GM12874 (cell line): ENCODE measurements at regions not wholly inside any gene's neighbourhood (a gene's known extent, or its start where the extent isn't known, plus 50 kb on each side); places are given as distances from the start of the nearest gene placed in this dataset.

Experiments
- TF ChIP-seq, protein P1 (sequence below): IDR thresholded peaks from 2 replicates; pipeline ENCODE4 v1.5.1; 2011; ENCODE audit warnings: low read depth, mild to moderate bottlenecking, control low read depth, low read length, moderate library complexity; ENCODE audit not compliant: insufficient read depth

GRCh38 chr5:153159616-153160015 lies 330.9 kb upstream of the GRIA1 start:
- TF ChIP-seq, protein P1, sequence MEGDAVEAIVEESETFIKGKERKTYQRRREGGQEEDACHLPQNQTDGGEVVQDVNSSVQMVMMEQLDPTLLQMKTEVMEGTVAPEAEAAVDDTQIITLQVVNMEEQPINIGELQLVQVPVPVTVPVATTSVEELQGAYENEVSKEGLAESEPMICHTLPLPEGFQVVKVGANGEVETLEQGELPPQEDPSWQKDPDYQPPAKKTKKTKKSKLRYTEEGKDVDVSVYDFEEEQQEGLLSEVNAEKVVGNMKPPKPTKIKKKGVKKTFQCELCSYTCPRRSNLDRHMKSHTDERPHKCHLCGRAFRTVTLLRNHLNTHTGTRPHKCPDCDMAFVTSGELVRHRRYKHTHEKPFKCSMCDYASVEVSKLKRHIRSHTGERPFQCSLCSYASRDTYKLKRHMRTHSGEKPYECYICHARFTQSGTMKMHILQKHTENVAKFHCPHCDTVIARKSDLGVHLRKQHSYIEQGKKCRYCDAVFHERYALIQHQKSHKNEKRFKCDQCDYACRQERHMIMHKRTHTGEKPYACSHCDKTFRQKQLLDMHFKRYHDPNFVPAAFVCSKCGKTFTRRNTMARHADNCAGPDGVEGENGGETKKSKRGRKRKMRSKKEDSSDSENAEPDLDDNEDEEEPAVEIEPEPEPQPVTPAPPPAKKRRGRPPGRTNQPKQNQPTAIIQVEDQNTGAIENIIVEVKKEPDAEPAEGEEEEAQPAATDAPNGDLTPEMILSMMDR, result no peak

DNA sequence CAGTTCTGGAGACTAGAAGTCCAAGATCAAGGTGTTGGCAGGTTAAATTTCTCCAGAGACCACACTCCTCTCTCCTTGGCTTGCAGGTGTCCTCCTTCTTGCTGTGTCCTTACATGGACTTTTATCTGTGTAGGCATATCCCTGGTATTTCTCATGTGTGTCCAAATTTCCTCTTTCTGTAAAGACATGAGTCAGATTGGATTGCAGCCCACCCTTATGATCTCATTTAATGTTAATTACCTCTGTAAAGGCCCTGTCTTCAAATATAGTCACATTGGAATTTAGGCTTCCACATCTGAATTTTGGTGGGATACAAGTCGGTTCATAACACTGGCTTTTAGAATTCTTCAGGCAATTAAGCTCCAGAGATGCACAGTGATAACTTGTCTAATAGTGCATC lies 322.2 kb upstream of the GRIA1 start:
- TF ChIP-seq, protein P1, result no peak

GRCh38 chr5:153187503-153187902 lies 303.0 kb upstream of the GRIA1 start:
- TF ChIP-seq, protein P1, result no peak

DNA sequence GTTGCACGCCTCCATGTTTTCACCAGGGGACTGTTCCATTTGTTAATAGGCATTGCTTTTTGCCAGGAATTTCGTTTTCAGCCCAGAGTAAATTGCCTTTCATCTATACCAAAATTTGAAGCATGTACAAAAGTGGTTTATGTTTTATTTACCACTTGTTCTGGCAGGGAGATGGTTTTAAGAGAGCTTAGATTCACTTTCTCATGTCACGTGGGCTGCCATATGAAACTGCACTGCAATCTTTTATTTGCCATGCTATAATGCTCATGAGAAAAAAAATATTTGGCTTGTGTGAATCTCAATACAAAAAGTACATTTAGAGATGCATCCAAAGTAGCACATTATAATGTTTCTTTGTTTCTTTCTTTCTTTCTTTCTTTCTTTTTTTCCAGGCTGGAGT lies 284.1 kb upstream of the GRIA1 start:
- TF ChIP-seq, protein P1, result no peak

DNA sequence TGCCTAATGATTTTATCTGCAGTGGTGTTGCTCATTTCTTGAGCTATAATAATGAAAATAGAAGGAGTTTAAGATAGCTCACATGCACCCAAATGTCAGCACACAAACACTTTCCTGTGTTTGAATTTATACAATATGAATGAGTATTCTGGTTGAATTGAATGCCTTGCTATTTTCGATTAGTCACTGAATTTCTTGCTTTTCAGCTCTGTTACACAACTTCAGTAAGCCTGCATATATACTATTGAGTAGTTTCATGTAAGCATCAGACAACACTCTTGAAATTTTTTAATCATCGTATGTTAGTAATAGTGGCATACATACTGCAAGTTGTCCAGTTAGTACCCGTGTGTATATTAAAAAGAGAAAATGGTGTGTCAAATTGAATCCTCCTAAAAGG lies 281.5 kb upstream of the GRIA1 start:
- TF ChIP-seq, protein P1, result no peak

DNA sequence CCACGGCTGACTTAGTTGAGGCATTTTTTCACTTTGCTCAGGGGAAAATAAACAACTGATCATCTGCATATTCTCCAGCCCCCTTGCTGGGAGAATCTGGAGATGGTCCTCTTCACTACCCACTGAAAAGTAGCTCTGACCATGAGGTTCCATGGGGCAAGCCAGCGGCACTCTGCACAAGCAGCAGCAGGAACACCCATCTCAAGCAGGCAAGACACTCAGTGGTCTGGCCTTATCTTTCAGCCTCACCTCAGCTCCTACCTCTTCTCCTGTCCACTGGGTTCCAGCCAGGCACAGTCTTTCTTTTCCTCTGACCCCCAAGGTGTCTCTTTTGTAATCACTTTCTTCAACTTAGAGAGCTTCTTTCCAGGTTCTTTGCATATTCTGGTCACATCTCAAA lies 280.8 kb upstream of the GRIA1 start:
- TF ChIP-seq, protein P1, result no peak

DNA sequence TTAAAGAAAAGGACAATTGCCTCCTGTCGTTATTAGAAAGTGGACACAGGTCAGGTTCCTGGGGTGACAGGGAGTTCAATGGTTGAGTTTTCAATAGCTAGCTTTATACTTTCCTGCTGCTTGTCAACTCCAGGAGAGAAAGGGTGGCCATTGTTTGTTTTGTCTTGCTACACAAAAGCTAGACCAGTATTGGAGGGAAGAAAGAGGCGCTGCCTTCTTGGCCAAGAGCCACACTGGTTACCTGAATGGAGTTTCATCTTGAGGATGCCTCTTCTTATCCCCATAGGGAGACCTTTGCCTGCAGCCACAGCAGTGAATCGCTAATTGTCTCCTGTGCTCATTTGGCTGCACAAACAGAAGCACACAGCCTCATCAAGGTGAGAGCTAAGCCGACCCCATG lies 279.4 kb upstream of the GRIA1 start:
- TF ChIP-seq, protein P1, result no peak

DNA sequence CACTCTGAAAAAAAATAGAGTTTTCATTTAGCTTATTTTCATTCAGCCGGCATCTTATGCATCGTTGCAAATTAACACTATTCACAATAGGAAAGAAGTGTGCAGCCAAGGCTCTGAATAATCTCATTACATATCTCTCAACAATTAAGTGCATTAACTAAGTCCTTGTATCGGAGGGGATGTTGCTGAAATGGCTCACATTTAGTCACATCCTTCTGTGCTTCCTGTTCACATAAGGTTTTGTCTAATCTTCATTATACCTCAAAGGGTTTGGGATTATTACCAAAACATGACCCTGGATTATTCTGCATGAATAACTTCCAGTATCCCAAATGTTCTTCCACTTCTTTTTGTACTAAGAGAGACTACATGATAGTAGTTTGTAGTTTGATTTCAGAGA lies 278.0 kb upstream of the GRIA1 start:
- TF ChIP-seq, protein P1, result no peak
